Right lobe of liver (tissue), 4 donors: ENCODE measurements at regions not wholly inside any gene's neighbourhood (a gene's known extent, or its start where the extent isn't known, plus 50 kb on each side); places are given as distances from the start of the nearest gene placed in this dataset.

Experiments
- POLR2A ChIP-seq: fragments of 450-650 bp; IDR thresholded peaks from one replicate; pipeline ENCODE4 v1.6.1; 2017; ENCODE audit warnings: antibody characterized with exemption, mild to moderate bottlenecking
- TF ChIP-seq, protein P1 (sequence below), 4 donors: fragments of 200-600 bp in 3 of 4; fragments of 450-650 bp in 1 of 4; IDR thresholded peaks; one replicate each; pipeline versions ENCODE4 v1.5.1 to v1.8.0; 2016 to 2022; ENCODE audit warnings: antibody characterized with exemption in 4 of 4, mild to moderate bottlenecking in 2 of 4
- donor health status: DM: no; HTN: no; CAD: no.
- donor health status: DM: no; HTN: no; CAD: no.
- donor health status: DM: no; HTN: yes; CAD: no.

DNA sequence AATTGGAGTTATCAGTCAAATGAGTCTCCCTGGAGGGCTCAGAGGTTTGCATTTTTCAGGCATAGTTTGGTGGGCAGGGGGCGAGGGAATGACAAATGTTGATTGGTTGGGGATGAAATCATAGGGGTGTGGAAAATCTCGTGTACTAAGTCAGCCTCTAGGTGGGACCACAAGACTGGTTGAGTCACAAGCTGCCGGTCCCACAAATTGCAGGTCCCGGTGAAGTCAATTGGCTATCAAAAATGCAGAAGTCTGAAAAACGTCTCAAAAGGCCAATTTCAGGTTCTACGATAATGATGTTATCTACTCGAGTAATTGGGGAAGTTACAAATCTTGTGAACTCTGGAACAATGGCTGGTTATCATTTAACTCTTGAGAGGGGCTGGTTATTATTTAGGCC, 98.8 kb upstream of the DHX15 start:
- TF ChIP-seq, protein P1, sequence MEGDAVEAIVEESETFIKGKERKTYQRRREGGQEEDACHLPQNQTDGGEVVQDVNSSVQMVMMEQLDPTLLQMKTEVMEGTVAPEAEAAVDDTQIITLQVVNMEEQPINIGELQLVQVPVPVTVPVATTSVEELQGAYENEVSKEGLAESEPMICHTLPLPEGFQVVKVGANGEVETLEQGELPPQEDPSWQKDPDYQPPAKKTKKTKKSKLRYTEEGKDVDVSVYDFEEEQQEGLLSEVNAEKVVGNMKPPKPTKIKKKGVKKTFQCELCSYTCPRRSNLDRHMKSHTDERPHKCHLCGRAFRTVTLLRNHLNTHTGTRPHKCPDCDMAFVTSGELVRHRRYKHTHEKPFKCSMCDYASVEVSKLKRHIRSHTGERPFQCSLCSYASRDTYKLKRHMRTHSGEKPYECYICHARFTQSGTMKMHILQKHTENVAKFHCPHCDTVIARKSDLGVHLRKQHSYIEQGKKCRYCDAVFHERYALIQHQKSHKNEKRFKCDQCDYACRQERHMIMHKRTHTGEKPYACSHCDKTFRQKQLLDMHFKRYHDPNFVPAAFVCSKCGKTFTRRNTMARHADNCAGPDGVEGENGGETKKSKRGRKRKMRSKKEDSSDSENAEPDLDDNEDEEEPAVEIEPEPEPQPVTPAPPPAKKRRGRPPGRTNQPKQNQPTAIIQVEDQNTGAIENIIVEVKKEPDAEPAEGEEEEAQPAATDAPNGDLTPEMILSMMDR (IDR thresholded peaks at IDR 0.05) = no peak
- TF ChIP-seq POLR2A = no peak
